ENCODE measurements at regions not wholly inside any gene's neighbourhood (a gene's known extent, or its start where the extent isn't known, plus 50 kb on each side); places are given as distances from the start of the nearest gene placed in this dataset.
A peak's percentile ranks its signal among the peaks of the same experiment; 100 is the strongest.

- Histone ChIP-seq H3K23ac (ENCODE audit: insufficient read length, low read depth, low read length) (no peak overlapping the region), H4K8ac (replicated peaks; ENCODE audit: insufficient read length, low read depth, low read length) (no peak overlapping the region), H4K91ac (ENCODE audit: insufficient read length, low read depth, low read length) (no peak overlapping the region), H3K9ac (ENCODE audit: extremely low read depth, insufficient read length, low read length) (no peak overlapping the region), H3K79me1 (ENCODE audit: insufficient read depth, low read depth, low read length, poor library complexity, severe bottlenecking) (no peaks in the 10 kb centered on the region), H3K4ac (ENCODE audit: low read depth, low read length) (no peak overlapping the region), H3K18ac (ENCODE audit: insufficient read length, low read depth, low read length) (no peak overlapping the region), H3K4me2 (ENCODE audit: insufficient read depth, insufficient read length, low read length) (no peak overlapping the region), H3T11ph (ENCODE audit: low read length) (no peak overlapping the region), H3K23me2 (ENCODE audit: insufficient read length, low read depth, low read length, poor library complexity, severe bottlenecking) (no peaks in the 10 kb centered on the region), H2BK120ac (ENCODE audit: low read depth, low read length, poor library complexity, severe bottlenecking) (no peak overlapping the region), H3K27me3 (ENCODE audit: insufficient read depth, low read length) (no peaks in the 10 kb centered on the region), H3K9me3 (ENCODE audit: control insufficient read depth, low read depth, low read length) (no peaks in the 10 kb centered on the region), H2BK15ac (ENCODE audit: low read depth, low read length) (no peak overlapping the region), H3K27ac (ENCODE audit: insufficient read length, low read depth, low read length) (no peak overlapping the region), H3K14ac (ENCODE audit: insufficient read depth, low read length) (no peak overlapping the region), H3K4me1 (ENCODE audit: insufficient read depth, low read length) (no peaks in the 10 kb centered on the region), H2AK5ac (ENCODE audit: insufficient read length, low read length) (no peak overlapping the region), H2BK20ac (ENCODE audit: low read depth, low read length, poor library complexity, severe bottlenecking) (no peak overlapping the region), H2BK12ac (ENCODE audit: insufficient read length, low read depth, low read length) (no peak overlapping the region), H3K56ac (ENCODE audit: insufficient read length, low read depth, low read length) (no peak overlapping the region), H3K79me2 (ENCODE audit: insufficient read depth, low read length) (no peaks in the 10 kb centered on the region), H4K20me1 (ENCODE audit: control insufficient read depth, insufficient read depth, insufficient read length) (no peaks in the 10 kb centered on the region), H4K5ac (ENCODE audit: insufficient read length, low read depth, low read length) (no peak overlapping the region), H2BK5ac (ENCODE audit: insufficient read length, low read length) (no peak overlapping the region), H2AFZ (ENCODE audit: low read length) (no peak overlapping the region)
- Mint-ChIP-seq H3K9me3 (peaks cover 0 to 3% of the 10 kb centered on the region in 2 experiments; a peak in 4 of 5 replicates), H3K27ac (peak overlapping the region in 1 of 3 experiments; percentile 10; a peak in 1 of 7 replicates), H3K27me3 (ENCODE audit: low read depth) (no peaks in the 10 kb centered on the region), H3K36me3 (ENCODE audit: insufficient read depth in 1 of 3, low read depth in 3 of 3) (peaks cover 0 to 4% (median 0%) of the 10 kb centered on the region in 3 experiments; a peak in 1 of 7 replicates), H3K4me1 (peaks cover 8 to 12% of the 10 kb centered on the region in 2 experiments), H3K4me3 (no peak overlapping the region)
- DNase-seq = no peak
- no CpG with 5 or more reads among the region's 3 CpGs for WGBS (ENCODE audit: extremely low coverage, insufficient read length, low lambda C conversion rate)
- TF ChIP-seq CTCF (conservative IDR thresholded peaks at IDR 0.05) = no peak
Measured at GRCh38 chr2:145304501-145304900, 784.6 kb upstream of the ZEB2 start.
